Hypothalamus (tissue), 51 donors: ENCODE measurements at regions not wholly inside any gene's neighbourhood (a gene's known extent, or its start where the extent isn't known, plus 50 kb on each side); places are given as distances from the start of the nearest gene placed in this dataset.
"Not testable (repeated sequence)": the region's sequence is repeated elsewhere in the genome, so short reads cannot be mapped to it uniquely, and the experiment has no call there.

Experiments used
- DNase-seq, 51 donors: peaks; one replicate each; lab custom pipeline; 2025; lab: John Stamatoyannopoulos, UW

GRCh38 chr7:39824456-39825200, 125.4 kb upstream of the CDK13 start:
- DNase-seq = no peak

- DNase-seq = no peak
Measured at GRCh38 chr7:39825401-39825980, 124.6 kb upstream of the CDK13 start.

- no peak for DNase-seq
Measured at GRCh38 chr7:39826166-39826565, 123.9 kb upstream of the CDK13 start.

GRCh38 chr7:39827571-39827970, 122.5 kb upstream of the CDK13 start:
- DNase-seq = no peak

GRCh38 chr7:39829028-39829427, 121.0 kb upstream of the CDK13 start:
- DNase-seq = no peak

- DNase-seq = no peak
Measured at GRCh38 chr7:39832519-39833085, 117.5 kb upstream of the CDK13 start.

- DNase-seq = peak in 41 of 51 donors; percentile 2 to 68 (median 32)
Measured at GRCh38 chr7:39833180-39833799, 116.8 kb upstream of the CDK13 start.

GRCh38 chr7:39833865-39834634, 116.0 kb upstream of the CDK13 start:
- DNase-seq = not testable (repeated sequence)

GRCh38 chr7:39838326-39838725, 111.7 kb upstream of the CDK13 start:
- no peak for DNase-seq

- DNase-seq = no peak
Measured at GRCh38 chr7:39845006-39845405, 105.0 kb upstream of the CDK13 start.

- DNase-seq = no peak
Measured at GRCh38 chr7:39847227-39847626, 102.8 kb upstream of the CDK13 start.

GRCh38 chr7:39851466-39852045, 98.5 kb upstream of the CDK13 start:
- DNase-seq = no peak

GRCh38 chr7:39854616-39855324, 95.3 kb upstream of the CDK13 start:
- not testable (repeated sequence) for DNase-seq

GRCh38 chr7:39855325-39855674, 94.8 kb upstream of the CDK13 start:
- DNase-seq = no peak

GRCh38 chr7:39863675-39864322, 86.3 kb upstream of the CDK13 start:
- DNase-seq = not testable (repeated sequence)

- DNase-seq = not testable (repeated sequence)
Measured at GRCh38 chr7:39869888-39870522, 80.1 kb upstream of the CDK13 start.

- not testable (repeated sequence) for DNase-seq
Measured at GRCh38 chr7:39871610-39872009, 78.4 kb upstream of the CDK13 start.

- DNase-seq = no peak
Measured at GRCh38 chr7:39880556-39880955, 69.5 kb upstream of the CDK13 start.
